Transverse colon (tissue), 4 donors: ENCODE measurements at regions not wholly inside any gene's neighbourhood (a gene's known extent, or its start where the extent isn't known, plus 50 kb on each side); places are given as distances from the start of the nearest gene placed in this dataset.

ENCODE experiments used
- DNase-seq: peaks from one replicate; pipeline ENCODE4 v3.0.0-alpha.2; 2019
- H3K27ac ChIP-seq, 4 donors: fragments of 200-600 bp; sonication (generic); 2 replicates each; pipeline ENCODE4 v1.5.1; 2016 to 2018; ENCODE audit warnings: inconsistent platforms in 4 of 4
- H3K27me3 ChIP-seq: fragments of 200-600 bp; sonication (generic); 2 replicates; pipeline ENCODE4 v1.5.1; 2017; ENCODE audit warnings: inconsistent platforms
- H3K36me3 ChIP-seq, 4 donors: fragments of 200-600 bp; sonication (generic); 2 replicates each; pipeline ENCODE4 v1.5.1; 2017 to 2019; ENCODE audit warnings: inconsistent platforms in 4 of 4
- H3K4me1 ChIP-seq, 4 donors: fragments of 200-600 bp; sonication (generic); 2 replicates each; pipeline ENCODE4 v1.5.1; 2017 to 2020; ENCODE audit warnings: inconsistent platforms in 4 of 4
- H3K4me3 ChIP-seq, 4 donors: fragments of 200-600 bp; sonication (generic); 1 replicate in 1 of 4; 2 replicates in 3 of 4; pipeline versions ENCODE4 v1.5.1 to v1.6.1; 2017 to 2019; ENCODE audit warnings: inconsistent platforms in 4 of 4
- H3K9me3 ChIP-seq, 2 donors: fragments of 200-600 bp; sonication (generic); 2 replicates each; pipeline ENCODE4 v1.5.1; 2017 to 2019; ENCODE audit warnings: inconsistent platforms in 2 of 2
- CTCF ChIP-seq, 5 experiments: fragments of 200-600 bp in 3 of 5; fragments of 450-650 bp in 2 of 5; sonication (generic) in 3 of 5; IDR thresholded peaks; 1 replicate in 2 of 5; 2 replicates in 3 of 5; pipeline ENCODE4 v1.5.1; 2016 to 2017; ENCODE audit warnings: antibody characterized with exemption in 5 of 5, inconsistent platforms in 3 of 5, mild to moderate bottlenecking in 2 of 5, moderate library complexity in 1 of 5
- EP300 ChIP-seq: sonication (generic); formaldehyde crosslinking; IDR thresholded peaks from one replicate; pipeline ENCODE4 v1.6.1; 2017; ENCODE audit warnings: antibody characterized with exemption, low read depth
- POLR2A ChIP-seq: fragments of 450-650 bp; IDR thresholded peaks from one replicate; pipeline ENCODE4 v1.6.1; 2016; ENCODE audit warnings: antibody characterized with exemption, mild to moderate bottlenecking, moderate library complexity
- POLR2AphosphoS5 ChIP-seq, 3 donors: sonication (generic); formaldehyde crosslinking; IDR thresholded peaks; one replicate each; pipeline ENCODE4 v1.6.1; 2016; ENCODE audit warnings: antibody characterized with exemption in 3 of 3
- WGBS, 2 donors: methylation state at CpG; one replicate each; pipeline ENCODE4 v1.1.5; 2018; ENCODE audit warnings: low coverage in 1 of 2; 5-methylcytosine and 5-hydroxymethylcytosine counted together
- in situ Hi-C, 4 donors: fragments of 200-750 bp; cut with MboI; loops; one replicate each; pipeline versions ENCODE4 v1.15.0 to v1.15.1; 2017; ENCODE audit warnings: low sequenced_read_pairs in 3 of 4, low pct_ligation_motif_present in 1 of 4, low pct_unique_long_range_greater_than_20kb in 1 of 4
- intact Hi-C: fragments of 100-400 bp; cut with DNase I; formaldehyde crosslinking; loops from one replicate; pipeline ENCODE4 v1.15.1; 2023; ENCODE audit warnings: low total_unique reads

- WGBS, 2 donors, result 85% methylated on average over 7 of the region's 7 CpGs; no CpG with 5 or more reads in 1 of the 2 donors
- peaks cover 0 to 8% of the 10 kb centered on the region in 2 donors for H3K9me3 ChIP-seq
- in situ Hi-C loops, result no loop called here
- H3K4me3 ChIP-seq, result no peak overlapping the region
- no peak overlapping the region for H3K27ac ChIP-seq
- intact Hi-C loops, result no loop called here
- no peaks in the 10 kb centered on the region for H3K27me3 ChIP-seq
- H3K4me1 ChIP-seq, result no peaks in the 10 kb centered on the region
- no peak for DNase-seq
- TF ChIP-seq POLR2AphosphoS5 (IDR thresholded peaks at IDR 0.05) (no peak), POLR2A (no peak), EP300 (no peak), CTCF (IDR thresholded peaks at IDR 0.05) (no peak)
- H3K36me3 ChIP-seq, result no peaks in the 10 kb centered on the region
Observed at GRCh38 chr1:193926956-193927355, 740.5 kb upstream of the B3GALT2 start.

- in situ Hi-C loops (no loop called here), intact Hi-C loops (no loop called here)
- H3K27ac ChIP-seq, result no peak overlapping the region
- no peaks in the 10 kb centered on the region for H3K27me3 ChIP-seq
- no peak for DNase-seq
- no peaks in the 10 kb centered on the region for H3K9me3 ChIP-seq
- no peaks in the 10 kb centered on the region for H3K4me1 ChIP-seq
- H3K4me3 ChIP-seq, result no peak overlapping the region
- no peaks in the 10 kb centered on the region for H3K36me3 ChIP-seq
- 93 to 100% methylated on average over 1 of the region's 1 CpG for WGBS, 2 donors
- TF ChIP-seq CTCF (IDR thresholded peaks at IDR 0.05) (no peak), EP300 (no peak), POLR2A (no peak), POLR2AphosphoS5 (IDR thresholded peaks at IDR 0.05) (no peak)
Observed at GRCh38 chr1:193919827-193920226, 733.4 kb upstream of the B3GALT2 start.

- no peak for TF ChIP-seq CTCF (IDR thresholded peaks at IDR 0.05)
- no peak for TF ChIP-seq POLR2A
- no peak for TF ChIP-seq EP300
- TF ChIP-seq POLR2AphosphoS5 (IDR thresholded peaks at IDR 0.05), result no peak
- WGBS, 2 donors, result 75 to 79% methylated on average over 1 of the region's 1 CpG
- Histone ChIP-seq H3K4me3 (no peak overlapping the region), H3K9me3 (no peaks in the 10 kb centered on the region), H3K27me3 (no peaks in the 10 kb centered on the region), H3K4me1 (no peaks in the 10 kb centered on the region), H3K27ac (no peak overlapping the region), H3K36me3 (no peaks in the 10 kb centered on the region)
- DNase-seq, result no peak
- intact Hi-C loops (no loop called here), in situ Hi-C loops (no loop called here)
Observed at GRCh38 chr1:193916452-193916851, 730.0 kb upstream of the B3GALT2 start.

- Histone ChIP-seq H3K27ac (no peak overlapping the region), H3K4me1 (no peaks in the 10 kb centered on the region), H3K36me3 (no peaks in the 10 kb centered on the region), H3K4me3 (no peak overlapping the region), H3K27me3 (no peaks in the 10 kb centered on the region), H3K9me3 (no peaks in the 10 kb centered on the region)
- 86 to 100% methylated on average over 3 of the region's 3 CpGs for WGBS, 2 donors
- in situ Hi-C loops (no loop called here), intact Hi-C loops (no loop called here)
- TF ChIP-seq CTCF (IDR thresholded peaks at IDR 0.05) (no peak), POLR2AphosphoS5 (IDR thresholded peaks at IDR 0.05) (no peak), EP300 (no peak), POLR2A (no peak)
- DNase-seq, result no peak
Observed at GRCh38 chr1:193914871-193915270, 728.5 kb upstream of the B3GALT2 start.
